DND-41 (cell line): ENCODE measurements at regions not wholly inside any gene's neighbourhood (a gene's known extent, or its start where the extent isn't known, plus 50 kb on each side); places are given as distances from the start of the nearest gene placed in this dataset.

Source experiments
- ATAC-seq: fragments of 200-7000 bp; cut with Tn5 transposase; 3 replicates; pipeline ENCODE4 v1.9.1; 2021; ENCODE audit warnings: low read depth; ENCODE audit not compliant: insufficient read depth
- DNase-seq: peaks from one replicate; pipeline ENCODE4 v3.0.0-alpha.2; 2020
- H2AFZ ChIP-seq: 2 replicates; pipeline ENCODE4 v1.6.0; 2012; ENCODE audit warnings: low read depth, low read length
- H3K27ac ChIP-seq: 2 replicates; pipeline ENCODE4 v1.5.1; 2012; ENCODE audit warnings: low read length, inconsistent platforms
- H3K27me3 ChIP-seq: fragments of 200-600 bp; sonication (generic); 2 replicates; pipeline ENCODE4 v1.6.0; 2012; ENCODE audit warnings: low read length, mild to moderate bottlenecking, inconsistent platforms; ENCODE audit not compliant: insufficient read depth, poor library complexity
- H3K36me3 ChIP-seq: 2 replicates; pipeline ENCODE4 v1.5.1; 2012; ENCODE audit warnings: low read length, inconsistent platforms; ENCODE audit not compliant: insufficient read depth
- H3K4me1 ChIP-seq: 2 replicates; pipeline ENCODE4 v1.5.1; 2012; ENCODE audit warnings: mild to moderate bottlenecking, low read length; ENCODE audit not compliant: insufficient read depth
- H3K4me2 ChIP-seq: 2 replicates; pipeline ENCODE4 v1.6.0; 2012; ENCODE audit warnings: mild to moderate bottlenecking, moderate library complexity, low read length, inconsistent platforms; ENCODE audit not compliant: insufficient read depth
- H3K4me3 ChIP-seq, 2 experiments: fragments of 200-600 bp in 1 of 2; shearing (Covaris generic) in 1 of 2; 2 replicates each; pipeline ENCODE4 v1.5.1; 2012 to 2016; ENCODE audit warnings: inconsistent platforms in 2 of 2, low read length in 2 of 2, mild to moderate bottlenecking in 2 of 2, low read depth in 1 of 2, moderate library complexity in 1 of 2
- H3K79me2 ChIP-seq: 2 replicates; pipeline ENCODE4 v1.6.0; 2012; ENCODE audit warnings: low read length, inconsistent platforms; ENCODE audit not compliant: insufficient read depth
- H3K9ac ChIP-seq: 2 replicates; pipeline ENCODE4 v1.6.0; 2012; ENCODE audit warnings: low read depth, mild to moderate bottlenecking, inconsistent platforms, low read length, moderate library complexity
- H3K9me3 ChIP-seq: 2 replicates; pipeline ENCODE4 v1.5.1; 2012; ENCODE audit warnings: low read length, moderate library complexity, mild to moderate bottlenecking, inconsistent platforms; ENCODE audit not compliant: insufficient read depth, severe bottlenecking
- H4K20me1 ChIP-seq: 2 replicates; pipeline ENCODE4 v1.6.0; 2012; ENCODE audit warnings: low read length; ENCODE audit not compliant: insufficient read depth
- EZH2 ChIP-seq: IDR thresholded peaks from 3 replicates; pipeline ENCODE4 v1.6.1; 2012; ENCODE audit warnings: borderline replicate concordance, low read depth, mild to moderate bottlenecking, moderate library complexity, low read length, inconsistent platforms; ENCODE audit not compliant: severe bottlenecking
- TF ChIP-seq, protein P1 (sequence below): IDR thresholded peaks from 2 replicates; pipeline ENCODE4 v1.5.1; 2012; ENCODE audit warnings: borderline replicate concordance, low read length, moderate library complexity, mild to moderate bottlenecking; ENCODE audit not compliant: poor library complexity, severe bottlenecking; ENCODE audit errors: extremely low read depth

DNA sequence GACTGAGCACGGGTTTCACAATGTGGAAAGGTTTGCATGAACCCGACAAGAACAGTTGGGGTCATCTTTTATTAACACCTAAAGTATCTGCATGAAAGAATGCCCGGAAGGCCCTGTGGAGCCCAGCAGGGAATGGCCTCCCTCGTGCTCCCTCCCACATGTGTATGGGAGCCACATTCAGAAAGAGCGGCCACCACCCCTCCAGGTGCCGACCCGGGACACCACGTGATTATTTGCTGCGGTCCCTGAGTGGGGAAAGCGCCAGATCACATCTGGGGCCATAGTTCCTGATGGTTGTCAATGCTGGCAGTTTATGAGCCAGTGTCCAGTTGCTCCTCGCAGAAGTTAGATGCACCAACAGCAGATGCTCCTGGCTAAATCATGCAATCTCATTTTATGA is 571.4 kb downstream of the TCERG1L start:
- Histone ChIP-seq H3K36me3 (no peaks in the 10 kb centered on the region), H2AFZ (no peak overlapping the region), H3K9me3 (no peaks in the 10 kb centered on the region), H3K79me2 (no peaks in the 10 kb centered on the region), H3K27ac (no peak overlapping the region), H4K20me1 (no peaks in the 10 kb centered on the region), H3K4me3 (no peak overlapping the region), H3K9ac (no peak overlapping the region), H3K4me2 (no peak overlapping the region), H3K27me3 (no peaks in the 10 kb centered on the region), H3K4me1 (no peaks in the 10 kb centered on the region)
- no peak for TF ChIP-seq EZH2
- TF ChIP-seq, protein P1, sequence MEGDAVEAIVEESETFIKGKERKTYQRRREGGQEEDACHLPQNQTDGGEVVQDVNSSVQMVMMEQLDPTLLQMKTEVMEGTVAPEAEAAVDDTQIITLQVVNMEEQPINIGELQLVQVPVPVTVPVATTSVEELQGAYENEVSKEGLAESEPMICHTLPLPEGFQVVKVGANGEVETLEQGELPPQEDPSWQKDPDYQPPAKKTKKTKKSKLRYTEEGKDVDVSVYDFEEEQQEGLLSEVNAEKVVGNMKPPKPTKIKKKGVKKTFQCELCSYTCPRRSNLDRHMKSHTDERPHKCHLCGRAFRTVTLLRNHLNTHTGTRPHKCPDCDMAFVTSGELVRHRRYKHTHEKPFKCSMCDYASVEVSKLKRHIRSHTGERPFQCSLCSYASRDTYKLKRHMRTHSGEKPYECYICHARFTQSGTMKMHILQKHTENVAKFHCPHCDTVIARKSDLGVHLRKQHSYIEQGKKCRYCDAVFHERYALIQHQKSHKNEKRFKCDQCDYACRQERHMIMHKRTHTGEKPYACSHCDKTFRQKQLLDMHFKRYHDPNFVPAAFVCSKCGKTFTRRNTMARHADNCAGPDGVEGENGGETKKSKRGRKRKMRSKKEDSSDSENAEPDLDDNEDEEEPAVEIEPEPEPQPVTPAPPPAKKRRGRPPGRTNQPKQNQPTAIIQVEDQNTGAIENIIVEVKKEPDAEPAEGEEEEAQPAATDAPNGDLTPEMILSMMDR: no peak
- no peak for DNase-seq
- no peak for ATAC-seq

DNA sequence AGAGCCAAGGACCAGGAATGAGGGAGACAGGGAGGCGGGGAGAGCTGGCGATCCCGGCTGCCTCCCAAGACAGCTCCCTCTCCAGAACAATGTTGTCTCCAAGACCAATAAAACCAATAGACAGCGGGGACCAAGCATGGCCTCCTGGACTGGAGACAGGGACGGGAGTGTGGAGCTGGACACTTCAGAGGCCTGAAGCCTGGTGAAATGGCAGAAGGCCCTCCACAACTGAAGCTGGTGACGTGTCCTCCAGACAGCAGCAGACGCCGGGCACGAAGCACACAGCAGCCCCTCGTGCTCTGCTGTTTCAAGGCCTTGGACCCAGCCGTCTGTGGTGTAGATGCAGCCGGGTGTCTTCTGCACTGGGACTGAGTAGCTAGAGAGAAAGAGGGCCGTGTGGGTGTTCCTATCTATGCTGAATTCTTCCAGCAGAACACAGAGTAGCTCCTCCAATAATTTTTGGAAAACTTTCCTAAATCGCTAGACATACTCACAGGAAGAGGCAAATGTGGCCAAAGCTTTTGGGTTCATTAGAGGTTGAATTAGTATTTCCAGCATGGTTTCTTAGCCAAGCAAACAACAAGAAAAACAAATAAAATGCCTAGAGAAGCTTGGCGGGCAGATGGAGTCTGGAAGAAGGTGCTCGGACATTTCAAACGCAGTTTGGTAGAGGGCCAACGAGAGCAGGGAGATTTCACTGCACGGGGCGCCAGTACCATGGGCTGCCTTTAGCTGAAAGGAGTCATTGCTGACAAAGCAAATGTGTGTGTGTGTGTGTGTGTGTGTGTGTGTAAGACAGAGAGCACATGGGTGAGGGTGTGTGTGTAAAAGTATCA is 570.4 kb downstream of the TCERG1L start:
- Histone ChIP-seq H3K27me3 (no peaks in the 10 kb centered on the region), H3K27ac (no peak overlapping the region), H3K9me3 (no peaks in the 10 kb centered on the region), H2AFZ (no peak overlapping the region), H4K20me1 (no peaks in the 10 kb centered on the region), H3K9ac (no peak overlapping the region), H3K4me2 (no peak overlapping the region), H3K4me3 (no peak overlapping the region), H3K79me2 (no peaks in the 10 kb centered on the region), H3K4me1 (no peaks in the 10 kb centered on the region), H3K36me3 (no peaks in the 10 kb centered on the region)
- ATAC-seq (no peak), DNase-seq (no peak)
- no peak for TF ChIP-seq EZH2
- TF ChIP-seq, protein P1: no peak

DNA sequence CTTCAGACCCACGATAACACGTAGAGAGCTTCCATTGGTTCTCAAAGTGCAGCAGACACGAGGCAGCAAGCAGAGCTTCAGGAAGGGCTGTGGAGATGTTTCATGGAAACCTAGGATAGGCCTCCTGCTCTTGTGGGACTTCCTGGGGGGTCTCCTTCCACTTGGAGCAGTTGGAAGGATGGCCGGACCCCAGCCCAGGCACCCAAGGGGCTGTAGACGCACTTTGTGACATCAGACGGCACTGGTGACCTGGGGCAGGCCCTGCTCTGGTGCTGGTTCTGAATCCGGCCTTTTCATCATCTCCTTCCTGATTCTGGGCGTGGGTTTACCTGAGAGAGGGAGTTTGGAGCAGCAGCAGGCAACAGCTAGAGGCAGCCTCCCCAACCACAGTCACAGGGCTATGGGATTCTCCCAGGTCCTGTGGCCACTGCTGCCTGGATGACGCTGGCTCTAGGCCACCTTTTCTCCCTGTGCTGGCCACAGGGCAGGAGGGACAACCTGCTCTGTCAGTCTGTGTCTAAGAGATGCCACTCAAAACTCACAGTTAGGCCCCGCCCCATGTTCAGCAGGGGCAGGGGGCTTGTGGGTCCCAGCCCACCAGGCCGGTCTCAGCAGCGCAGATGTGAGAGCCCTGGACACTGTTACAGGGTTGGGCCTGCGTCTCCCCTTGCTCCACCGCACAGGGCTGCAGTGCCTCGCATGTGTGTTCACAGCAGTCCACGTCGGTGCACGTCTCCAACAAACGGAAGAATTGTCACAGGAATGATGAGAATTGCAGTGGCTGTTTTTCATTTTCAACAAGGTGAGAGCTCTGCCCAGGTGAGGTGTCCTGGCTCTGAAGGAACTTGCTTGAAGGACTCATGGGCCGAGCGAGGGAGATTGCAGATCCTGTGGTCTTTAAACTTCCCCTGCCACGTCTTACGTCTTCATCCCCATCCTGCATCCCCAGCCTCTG is 569.3 kb downstream of the TCERG1L start:
- H3K4me3 ChIP-seq: no peak overlapping the region
- H3K36me3 ChIP-seq: no peaks in the 10 kb centered on the region
- TF ChIP-seq EZH2: no peak
- TF ChIP-seq, protein P1: no peak
- no peaks in the 10 kb centered on the region for H3K9me3 ChIP-seq
- DNase-seq (no peak), ATAC-seq (no peak)
- H2AFZ ChIP-seq: no peak overlapping the region
- no peaks in the 10 kb centered on the region for H3K4me1 ChIP-seq
- H4K20me1 ChIP-seq: no peaks in the 10 kb centered on the region
- no peaks in the 10 kb centered on the region for H3K27me3 ChIP-seq
- H3K4me2 ChIP-seq: no peak overlapping the region
- no peak overlapping the region for H3K27ac ChIP-seq
- H3K9ac ChIP-seq: no peak overlapping the region
- no peaks in the 10 kb centered on the region for H3K79me2 ChIP-seq
